ENCODE measurements at regions not wholly inside any gene's neighbourhood (a gene's known extent, or its start where the extent isn't known, plus 50 kb on each side); places are given as distances from the start of the nearest gene placed in this dataset.

GRCh38 chr2:41475959-41476358, 571.9 kb upstream of the PKDCC start:
- TF ChIP-seq, protein P1, sequence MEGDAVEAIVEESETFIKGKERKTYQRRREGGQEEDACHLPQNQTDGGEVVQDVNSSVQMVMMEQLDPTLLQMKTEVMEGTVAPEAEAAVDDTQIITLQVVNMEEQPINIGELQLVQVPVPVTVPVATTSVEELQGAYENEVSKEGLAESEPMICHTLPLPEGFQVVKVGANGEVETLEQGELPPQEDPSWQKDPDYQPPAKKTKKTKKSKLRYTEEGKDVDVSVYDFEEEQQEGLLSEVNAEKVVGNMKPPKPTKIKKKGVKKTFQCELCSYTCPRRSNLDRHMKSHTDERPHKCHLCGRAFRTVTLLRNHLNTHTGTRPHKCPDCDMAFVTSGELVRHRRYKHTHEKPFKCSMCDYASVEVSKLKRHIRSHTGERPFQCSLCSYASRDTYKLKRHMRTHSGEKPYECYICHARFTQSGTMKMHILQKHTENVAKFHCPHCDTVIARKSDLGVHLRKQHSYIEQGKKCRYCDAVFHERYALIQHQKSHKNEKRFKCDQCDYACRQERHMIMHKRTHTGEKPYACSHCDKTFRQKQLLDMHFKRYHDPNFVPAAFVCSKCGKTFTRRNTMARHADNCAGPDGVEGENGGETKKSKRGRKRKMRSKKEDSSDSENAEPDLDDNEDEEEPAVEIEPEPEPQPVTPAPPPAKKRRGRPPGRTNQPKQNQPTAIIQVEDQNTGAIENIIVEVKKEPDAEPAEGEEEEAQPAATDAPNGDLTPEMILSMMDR (conservative IDR thresholded peaks at IDR 0.05) = no peak
- TF ChIP-seq EZH2 (IDR thresholded peaks at IDR 0.05; ENCODE audit: low read depth) = no peak

Data from PC-9 (cell line).